HG02642 (cell line): ENCODE measurements at regions not wholly inside any gene's neighbourhood (a gene's known extent, or its start where the extent isn't known, plus 50 kb on each side); places are given as distances from the start of the nearest gene placed in this dataset.

Experiments
- ATAC-seq: cut with Tn5 transposase; IDR thresholded peaks from one replicate; pipeline ENCODE4 v1.9.1; 2021; ENCODE audit warnings: mild to moderate bottlenecking; ENCODE audit not compliant: unreplicated experiment, poor library complexity

DNA sequence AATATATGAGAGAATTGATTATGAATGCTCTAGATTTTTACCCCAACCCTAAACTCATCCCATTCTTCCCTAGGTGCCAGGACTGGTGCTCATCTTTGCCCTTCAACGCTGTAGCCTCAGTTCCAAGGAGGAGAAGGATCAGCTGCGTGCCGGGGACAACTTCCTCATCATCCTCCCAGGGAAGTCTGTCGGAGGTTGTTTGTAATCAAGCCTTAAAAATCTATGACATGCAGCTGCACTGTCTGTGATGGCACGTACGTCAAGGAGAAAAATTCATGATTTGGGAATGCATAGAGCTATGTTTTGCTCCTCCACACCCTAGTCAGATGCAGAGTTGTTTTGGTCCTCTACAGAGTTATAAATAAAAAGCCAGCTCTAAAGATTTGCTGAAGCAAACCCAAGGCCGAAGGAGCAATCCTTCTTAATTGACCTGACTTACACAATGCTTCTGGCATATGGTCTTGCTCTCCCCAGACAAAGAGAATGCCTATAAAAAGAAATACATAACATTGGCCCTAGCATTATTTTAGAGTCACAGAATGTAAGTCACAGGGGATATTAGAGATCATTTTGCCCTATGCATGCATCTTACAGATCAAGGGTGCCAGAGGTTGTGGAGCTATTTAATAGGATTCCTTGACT lies 244.2 kb downstream of the HIVEP2 start:
- no peak for ATAC-seq
